ENCODE measurements at regions not wholly inside any gene's neighbourhood (a gene's known extent, or its start where the extent isn't known, plus 50 kb on each side); places are given as distances from the start of the nearest gene placed in this dataset.

DNA sequence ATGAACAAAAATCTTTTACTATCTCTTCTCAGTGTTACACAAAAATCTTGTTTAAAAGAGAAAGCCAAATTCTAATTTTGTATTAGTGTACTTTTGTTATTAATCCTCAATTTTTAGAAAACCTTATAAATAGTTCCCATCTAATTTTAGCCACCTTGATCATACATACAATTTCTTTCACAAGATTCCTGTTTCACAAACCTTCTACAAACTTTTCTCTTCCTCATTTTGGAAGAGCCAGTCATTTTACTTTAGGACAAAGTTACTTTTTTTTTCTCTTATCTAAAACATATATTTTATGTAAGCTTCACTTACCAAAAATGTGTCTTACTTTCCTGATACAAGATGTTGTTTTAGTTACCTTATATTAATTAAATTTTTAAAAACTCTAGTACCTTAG is 161.3 kb downstream of the YIPF5 start:
- Histone ChIP-seq H3K9me3 (ENCODE audit: control insufficient read depth, low read length) (no peaks in the 10 kb centered on the region), H3K27me3 (ENCODE audit: control insufficient read depth, insufficient read depth) (no peaks in the 10 kb centered on the region), H3K4me3 (ENCODE audit: low read length) (no peak overlapping the region), H3K4me1 (ENCODE audit: control insufficient read depth, insufficient read depth, low read length) (no peaks in the 10 kb centered on the region), H3K27ac (ENCODE audit: low read length) (no peak overlapping the region)
- DNase-seq (no peak), ATAC-seq (no peak)
- intact Hi-C loops (cut with DNase I): no loop called here

DNA sequence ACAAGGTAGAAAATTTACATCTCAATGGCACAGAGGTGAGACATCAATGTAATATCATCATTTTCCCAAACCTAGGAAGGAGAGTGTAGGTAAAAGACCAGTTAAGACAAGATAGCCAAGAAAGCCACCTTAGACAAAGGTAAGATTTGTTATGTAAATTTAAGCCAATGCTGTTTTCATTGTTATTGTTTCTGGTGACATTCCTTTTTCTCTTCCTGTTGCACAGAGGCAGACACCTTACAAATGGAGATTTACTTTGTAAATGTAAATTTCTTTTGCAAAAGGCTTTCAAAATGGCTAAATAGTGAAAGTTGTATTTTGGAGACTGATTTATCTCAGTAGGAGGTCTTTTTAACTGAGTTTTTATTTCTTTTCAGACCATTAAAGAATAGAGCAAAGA is 159.1 kb downstream of the YIPF5 start:
- ATAC-seq (no peak), DNase-seq (no peak)
- Histone ChIP-seq H3K27me3 (ENCODE audit: control insufficient read depth, insufficient read depth) (no peaks in the 10 kb centered on the region), H3K9me3 (ENCODE audit: control insufficient read depth, low read length) (no peaks in the 10 kb centered on the region), H3K4me3 (ENCODE audit: low read length) (no peak overlapping the region), H3K4me1 (ENCODE audit: control insufficient read depth, insufficient read depth, low read length) (no peaks in the 10 kb centered on the region), H3K27ac (ENCODE audit: low read length) (no peak overlapping the region)
- intact Hi-C loops (cut with DNase I): no loop called here

- Histone ChIP-seq H3K4me3 (ENCODE audit: low read length) (no peak overlapping the region), H3K27ac (ENCODE audit: low read length) (no peak overlapping the region), H3K9me3 (ENCODE audit: control insufficient read depth, low read length) (no peaks in the 10 kb centered on the region), H3K27me3 (ENCODE audit: control insufficient read depth, insufficient read depth) (no peaks in the 10 kb centered on the region), H3K4me1 (ENCODE audit: control insufficient read depth, insufficient read depth, low read length) (no peaks in the 10 kb centered on the region)
- intact Hi-C loops (cut with DNase I): no loop called here
- WGBS: 93% methylated on average over 2 of the region's 2 CpGs
- no peak for DNase-seq
- ATAC-seq: no peak
Measured at GRCh38 chr5:144013816-144014215, 156.6 kb downstream of the YIPF5 start.

- intact Hi-C loops (cut with DNase I): no loop called here
- Histone ChIP-seq H3K4me1 (ENCODE audit: control insufficient read depth, insufficient read depth, low read length) (no peaks in the 10 kb centered on the region), H3K27me3 (ENCODE audit: control insufficient read depth, insufficient read depth) (no peaks in the 10 kb centered on the region), H3K9me3 (ENCODE audit: control insufficient read depth, low read length) (no peaks in the 10 kb centered on the region), H3K27ac (ENCODE audit: low read length) (no peak overlapping the region), H3K4me3 (ENCODE audit: low read length) (no peak overlapping the region)
- no peak for ATAC-seq
- WGBS: 57% methylated on average over 3 of the region's 3 CpGs
- no peak for DNase-seq
Measured at GRCh38 chr5:144015961-144016360, 154.5 kb downstream of the YIPF5 start.

DNA sequence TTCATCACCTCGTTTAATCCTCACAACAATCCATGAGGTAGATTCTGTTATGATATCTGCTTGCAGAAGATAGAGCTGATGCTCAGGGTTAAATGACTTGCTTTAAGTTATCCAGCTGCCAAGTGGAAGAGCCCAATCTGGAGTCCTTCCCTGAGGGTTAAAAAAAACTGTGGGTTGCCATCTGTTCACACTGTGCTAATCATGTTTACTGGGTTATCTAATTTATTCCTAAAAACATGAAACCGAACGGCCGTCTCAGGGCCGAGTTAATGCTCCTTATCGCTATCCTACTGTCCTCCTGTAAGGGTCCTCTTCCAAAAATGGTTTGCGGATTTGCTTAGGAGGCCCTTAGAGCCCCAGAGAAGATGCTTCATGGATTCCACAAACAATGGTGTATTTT is 153.3 kb downstream of the YIPF5 start:
- H3K4me1 ChIP-seq (ENCODE audit: control insufficient read depth, insufficient read depth, low read length): no peaks in the 10 kb centered on the region
- no peak overlapping the region for H3K4me3 ChIP-seq (ENCODE audit: low read length)
- H3K27me3 ChIP-seq (ENCODE audit: control insufficient read depth, insufficient read depth): no peaks in the 10 kb centered on the region
- H3K9me3 ChIP-seq (ENCODE audit: control insufficient read depth, low read length): no peaks in the 10 kb centered on the region
- intact Hi-C loops (cut with DNase I): no loop called here
- no peak overlapping the region for H3K27ac ChIP-seq (ENCODE audit: low read length)
- 76% methylated on average over 7 of the region's 7 CpGs for WGBS
- DNase-seq (no peak), ATAC-seq (no peak)

DNA sequence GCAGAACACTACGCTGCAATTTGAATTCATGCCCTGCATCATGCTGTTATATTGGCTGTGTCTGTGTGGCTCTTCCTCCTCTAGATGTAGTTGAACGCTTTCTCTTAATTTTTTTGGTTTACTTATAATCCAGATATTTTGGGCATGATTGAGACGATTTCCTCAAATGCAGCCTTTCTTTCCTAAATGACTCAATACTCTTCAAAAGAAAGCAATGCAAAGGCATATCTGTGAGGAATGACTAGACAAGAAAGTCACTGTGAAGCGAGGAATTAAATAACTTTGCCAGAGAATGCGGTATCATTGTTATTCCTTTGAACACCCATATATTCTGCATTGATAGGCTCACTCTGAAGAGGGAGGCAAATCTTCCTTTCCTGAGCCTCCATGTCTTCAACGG is 152.8 kb downstream of the YIPF5 start:
- Histone ChIP-seq H3K4me1 (ENCODE audit: control insufficient read depth, insufficient read depth, low read length) (no peaks in the 10 kb centered on the region), H3K27ac (ENCODE audit: low read length) (no peak overlapping the region), H3K9me3 (ENCODE audit: control insufficient read depth, low read length) (no peaks in the 10 kb centered on the region), H3K4me3 (ENCODE audit: low read length) (no peak overlapping the region), H3K27me3 (ENCODE audit: control insufficient read depth, insufficient read depth) (no peaks in the 10 kb centered on the region)
- intact Hi-C loops (cut with DNase I): no loop called here
- DNase-seq (no peak), ATAC-seq (no peak)
- 79% methylated on average over 6 of the region's 6 CpGs for WGBS

GRCh38 chr5:144024090-144024489 is 146.4 kb downstream of the YIPF5 start:
- Histone ChIP-seq H3K27me3 (ENCODE audit: control insufficient read depth, insufficient read depth) (no peaks in the 10 kb centered on the region), H3K27ac (ENCODE audit: low read length) (no peak overlapping the region), H3K4me1 (ENCODE audit: control insufficient read depth, insufficient read depth, low read length) (no peaks in the 10 kb centered on the region), H3K4me3 (ENCODE audit: low read length) (no peak overlapping the region), H3K9me3 (ENCODE audit: control insufficient read depth, low read length) (no peaks in the 10 kb centered on the region)
- intact Hi-C loops (cut with DNase I): no loop called here
- 72% methylated on average over 1 of the region's 1 CpG for WGBS
- DNase-seq (no peak), ATAC-seq (no peak)

DNA sequence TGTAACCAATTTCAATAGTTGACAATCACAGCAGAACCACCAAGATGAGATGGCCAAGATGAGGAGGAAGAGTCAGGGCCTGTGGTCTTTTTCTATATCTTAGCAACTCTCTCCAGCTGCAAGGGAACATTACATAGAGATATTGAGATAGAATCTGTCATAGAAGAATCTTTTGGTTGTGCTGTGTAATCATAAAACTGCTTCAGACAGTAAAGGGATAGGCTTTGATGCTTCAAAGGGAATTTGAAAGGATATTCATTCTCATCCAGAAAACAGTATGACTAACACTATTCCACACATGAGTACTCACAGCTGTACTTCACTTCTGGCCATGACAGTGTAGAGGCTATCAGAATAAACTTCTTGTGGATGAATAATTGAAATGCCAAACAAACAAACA is 145.9 kb downstream of the YIPF5 start:
- Histone ChIP-seq H3K4me3 (ENCODE audit: low read length) (no peak overlapping the region), H3K27ac (ENCODE audit: low read length) (no peak overlapping the region), H3K4me1 (ENCODE audit: control insufficient read depth, insufficient read depth, low read length) (no peaks in the 10 kb centered on the region), H3K9me3 (ENCODE audit: control insufficient read depth, low read length) (no peaks in the 10 kb centered on the region), H3K27me3 (ENCODE audit: control insufficient read depth, insufficient read depth) (no peaks in the 10 kb centered on the region)
- no peak for ATAC-seq
- DNase-seq: no peak
- intact Hi-C loops (cut with DNase I): no loop called here

- no peak for ATAC-seq
- 59% methylated on average over 1 of the region's 1 CpG for WGBS
- no peak overlapping the region for H3K27ac ChIP-seq (ENCODE audit: low read length)
- no peaks in the 10 kb centered on the region for H3K27me3 ChIP-seq (ENCODE audit: control insufficient read depth, insufficient read depth)
- intact Hi-C loops (cut with DNase I): no loop called here
- H3K4me1 ChIP-seq (ENCODE audit: control insufficient read depth, insufficient read depth, low read length): no peaks in the 10 kb centered on the region
- H3K4me3 ChIP-seq (ENCODE audit: low read length): no peak overlapping the region
- no peaks in the 10 kb centered on the region for H3K9me3 ChIP-seq (ENCODE audit: control insufficient read depth, low read length)
- no peak for DNase-seq
Measured at GRCh38 chr5:144026286-144026685, 144.2 kb downstream of the YIPF5 start.

DNA sequence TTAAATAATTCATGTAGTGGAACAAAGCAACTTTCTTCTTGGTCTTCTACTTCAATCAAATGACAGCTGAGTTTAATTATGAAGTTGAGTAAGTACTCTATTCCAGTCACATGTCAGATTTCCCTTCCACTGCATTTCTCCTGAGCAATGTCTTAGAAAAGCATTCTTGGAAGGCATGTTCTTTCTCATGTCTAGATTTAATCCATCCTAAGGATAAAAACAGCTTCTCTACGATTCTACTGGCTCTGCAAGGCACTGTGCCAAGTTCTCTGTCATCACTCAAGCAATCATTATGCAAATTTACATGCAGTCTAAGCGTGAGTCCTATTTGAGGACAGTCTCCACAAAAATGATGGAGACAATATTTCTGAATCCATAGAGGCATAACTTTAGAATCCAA is 142.4 kb downstream of the YIPF5 start:
- H3K4me3 ChIP-seq (ENCODE audit: low read length): peak overlapping the region; percentile 20
- peak in 1 of 3 donors; percentile 23 for DNase-seq
- intact Hi-C loops (cut with DNase I): no loop called here
- H3K4me1 ChIP-seq (ENCODE audit: control insufficient read depth, insufficient read depth, low read length): no peaks in the 10 kb centered on the region
- H3K27me3 ChIP-seq (ENCODE audit: control insufficient read depth, insufficient read depth): no peaks in the 10 kb centered on the region
- no peaks in the 10 kb centered on the region for H3K9me3 ChIP-seq (ENCODE audit: control insufficient read depth, low read length)
- no peak overlapping the region for H3K27ac ChIP-seq (ENCODE audit: low read length)
- peak; percentile 33 to 43 for ATAC-seq
- 13% methylated on average over 2 of the region's 2 CpGs for WGBS

GRCh38 chr5:144028636-144029035 is 141.8 kb downstream of the YIPF5 start:
- DNase-seq (no peak), ATAC-seq (peak; percentile 76 to 79)
- H3K9me3 ChIP-seq (ENCODE audit: control insufficient read depth, low read length): no peaks in the 10 kb centered on the region
- peak overlapping the region; percentile 20 for H3K4me3 ChIP-seq (ENCODE audit: low read length)
- no peaks in the 10 kb centered on the region for H3K4me1 ChIP-seq (ENCODE audit: control insufficient read depth, insufficient read depth, low read length)
- H3K27ac ChIP-seq (ENCODE audit: low read length): peak overlapping the region; percentile 86
- intact Hi-C loops (cut with DNase I): no loop called here
- 7% methylated on average over 2 of the region's 2 CpGs for WGBS
- no peaks in the 10 kb centered on the region for H3K27me3 ChIP-seq (ENCODE audit: control insufficient read depth, insufficient read depth)

- WGBS: 84% methylated on average over 5 of the region's 5 CpGs
Measured at GRCh38 chr5:144030904-144031303, 139.6 kb downstream of the YIPF5 start.

More at GRCh38 chr5:144030904-144031303, 139.6 kb downstream of the YIPF5 start:
- intact Hi-C loops (cut with DNase I): no loop called here
- ATAC-seq (no peak), DNase-seq (no peak)
- Histone ChIP-seq H3K4me3 (ENCODE audit: low read length) (no peak overlapping the region), H3K27me3 (ENCODE audit: control insufficient read depth, insufficient read depth) (no peaks in the 10 kb centered on the region), H3K9me3 (ENCODE audit: control insufficient read depth, low read length) (no peaks in the 10 kb centered on the region), H3K4me1 (ENCODE audit: control insufficient read depth, insufficient read depth, low read length) (no peaks in the 10 kb centered on the region), H3K27ac (ENCODE audit: low read length) (no peak overlapping the region)

All from right cardiac atrium (tissue), 5 donors.